ENCODE measurements at regions not wholly inside any gene's neighbourhood (a gene's known extent, or its start where the extent isn't known, plus 50 kb on each side); places are given as distances from the start of the nearest gene placed in this dataset.
"Not testable (repeated sequence)": the region's sequence is repeated elsewhere in the genome, so short reads cannot be mapped to it uniquely, and the experiment has no call there.

DNA sequence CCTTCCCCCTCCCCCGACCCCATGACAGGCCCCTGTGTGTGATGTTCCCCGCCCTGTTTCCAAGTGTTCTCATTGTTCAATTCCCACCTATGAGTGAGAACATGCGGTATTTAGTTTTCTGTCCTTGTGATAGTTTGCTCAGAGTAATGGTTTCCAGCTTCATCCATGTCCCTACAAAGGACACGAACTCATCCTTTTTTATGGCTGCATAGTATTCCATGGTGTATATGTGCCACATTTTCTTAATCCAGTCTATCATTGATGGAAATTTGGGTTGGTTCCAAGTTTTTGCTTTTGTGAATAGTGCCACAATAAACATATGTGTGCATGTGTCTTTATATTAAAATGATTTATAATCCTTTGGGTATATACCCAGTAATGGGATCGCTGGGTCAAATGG lies 184.4 kb upstream of the TNFAIP3 start:
- TF ChIP-seq, protein P1, sequence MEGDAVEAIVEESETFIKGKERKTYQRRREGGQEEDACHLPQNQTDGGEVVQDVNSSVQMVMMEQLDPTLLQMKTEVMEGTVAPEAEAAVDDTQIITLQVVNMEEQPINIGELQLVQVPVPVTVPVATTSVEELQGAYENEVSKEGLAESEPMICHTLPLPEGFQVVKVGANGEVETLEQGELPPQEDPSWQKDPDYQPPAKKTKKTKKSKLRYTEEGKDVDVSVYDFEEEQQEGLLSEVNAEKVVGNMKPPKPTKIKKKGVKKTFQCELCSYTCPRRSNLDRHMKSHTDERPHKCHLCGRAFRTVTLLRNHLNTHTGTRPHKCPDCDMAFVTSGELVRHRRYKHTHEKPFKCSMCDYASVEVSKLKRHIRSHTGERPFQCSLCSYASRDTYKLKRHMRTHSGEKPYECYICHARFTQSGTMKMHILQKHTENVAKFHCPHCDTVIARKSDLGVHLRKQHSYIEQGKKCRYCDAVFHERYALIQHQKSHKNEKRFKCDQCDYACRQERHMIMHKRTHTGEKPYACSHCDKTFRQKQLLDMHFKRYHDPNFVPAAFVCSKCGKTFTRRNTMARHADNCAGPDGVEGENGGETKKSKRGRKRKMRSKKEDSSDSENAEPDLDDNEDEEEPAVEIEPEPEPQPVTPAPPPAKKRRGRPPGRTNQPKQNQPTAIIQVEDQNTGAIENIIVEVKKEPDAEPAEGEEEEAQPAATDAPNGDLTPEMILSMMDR (IDR thresholded peaks at IDR 0.05), result not testable (repeated sequence)
- TF ChIP-seq EP300, POLR2A, POLR2AphosphoS5 (IDR thresholded peaks at IDR 0.05): not testable (repeated sequence)
